GM19351 (cell line): ENCODE measurements at regions not wholly inside any gene's neighbourhood (a gene's known extent, or its start where the extent isn't known, plus 50 kb on each side); places are given as distances from the start of the nearest gene placed in this dataset.

Experiments
- ATAC-seq: cut with Tn5 transposase; IDR thresholded peaks from one replicate; pipeline ENCODE4 v1.9.1; 2021; ENCODE audit warnings: mild to moderate bottlenecking, moderate library complexity; ENCODE audit not compliant: unreplicated experiment

DNA sequence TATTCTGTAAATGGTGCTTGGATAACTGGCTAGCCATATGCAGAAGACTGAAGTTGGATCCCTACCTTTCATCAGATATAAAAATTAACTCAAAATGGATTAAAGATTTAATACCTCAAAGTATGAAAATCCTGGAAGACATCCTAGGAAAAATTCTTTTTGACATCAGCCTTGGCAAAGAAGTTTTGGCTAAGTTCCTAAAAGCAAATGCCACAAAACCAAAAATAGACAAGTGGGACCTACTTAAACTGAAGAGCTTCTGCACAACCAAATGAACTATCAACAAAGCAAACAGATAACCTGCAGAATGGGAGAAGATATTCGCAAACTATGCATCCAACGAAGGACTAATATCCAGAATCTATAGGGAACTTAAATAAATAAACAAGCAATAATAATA, 60.3 kb upstream of the RIPPLY2 start:
- no peak for ATAC-seq

GRCh38 chr6:83781506-83781905, 71.7 kb upstream of the RIPPLY2 start:
- ATAC-seq, result no peak

- peak; percentile 77 for ATAC-seq
Observed at GRCh38 chr6:83770910-83771309, 62.0 kb upstream of the SNAP91 start.

DNA sequence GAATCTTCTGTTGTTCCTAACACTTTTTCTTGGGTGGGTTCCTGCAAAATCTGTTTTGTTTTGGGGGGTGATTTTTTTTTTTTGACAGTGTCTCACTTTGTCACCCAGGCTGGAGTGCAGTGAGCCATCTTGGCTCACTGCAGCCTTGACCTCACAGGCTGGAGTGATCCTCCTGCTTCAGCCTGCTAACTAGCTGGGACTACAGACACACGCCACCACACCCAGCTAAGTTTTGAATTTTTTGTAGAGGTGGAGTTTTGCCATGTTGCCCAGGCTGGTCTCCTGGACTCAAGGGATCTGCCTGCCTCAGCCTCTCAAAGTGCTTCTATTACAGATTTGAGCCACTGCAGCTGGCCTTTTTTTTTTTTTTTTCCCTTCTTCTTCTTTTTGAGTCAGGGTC, 60.5 kb upstream of the SNAP91 start:
- ATAC-seq, result no peak

DNA sequence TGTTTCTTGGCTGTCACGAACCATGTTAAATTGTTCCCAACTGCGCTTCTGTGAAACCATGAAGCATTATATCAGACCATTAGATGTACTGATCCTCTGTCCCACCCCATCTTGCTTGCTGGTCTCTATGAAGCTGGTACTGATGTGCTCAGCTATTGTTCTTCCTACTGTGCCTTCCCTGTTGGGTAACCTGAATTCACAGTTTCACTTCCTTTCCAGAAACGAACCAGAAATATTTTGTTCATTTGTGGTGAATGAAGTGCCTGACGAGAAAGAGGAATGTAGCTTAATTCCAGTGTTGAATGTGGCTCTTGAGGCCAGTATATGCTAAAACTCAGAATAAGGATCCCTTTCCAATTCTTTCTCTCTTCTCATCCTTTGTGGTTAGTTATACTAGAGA, 58.1 kb upstream of the SNAP91 start:
- no peak for ATAC-seq
